Cardiac muscle cell (in vitro differentiated cells and primary cell): ENCODE measurements at regions not wholly inside any gene's neighbourhood (a gene's known extent, or its start where the extent isn't known, plus 50 kb on each side); places are given as distances from the start of the nearest gene placed in this dataset.

Source experiments
- DNase-seq, 2 donors: peaks; one replicate each; pipeline versions ENCODE4 v3.0.0 to v3.0.0-alpha.2; 2010 to 2017; ENCODE audit warnings: low read depth in 1 of 2, low spot score in 1 of 2
- H3K27ac ChIP-seq: fragments of 200-600 bp; sonication (generic); 2 replicates; pipeline ENCODE4 v1.5.1; 2016
- H3K27me3 ChIP-seq: fragments of 200-600 bp; sonication (generic); 2 replicates; pipeline ENCODE4 v1.6.0; 2016; ENCODE audit warnings: control low read depth
- H3K36me3 ChIP-seq: fragments of 200-600 bp; sonication (generic); 2 replicates; pipeline ENCODE4 v1.5.1; 2016; ENCODE audit warnings: control low read depth
- H3K4me1 ChIP-seq: fragments of 200-600 bp; sonication (generic); 2 replicates; pipeline ENCODE4 v1.8.1; 2017; ENCODE audit warnings: low read depth, mild to moderate bottlenecking, mixed run types
- H3K4me3 ChIP-seq: fragments of 200-600 bp; sonication (generic); 2 replicates; pipeline ENCODE4 v1.5.1; 2016; ENCODE audit warnings: mild to moderate bottlenecking
- H3K9me3 ChIP-seq: fragments of 200-600 bp; sonication (generic); 2 replicates; pipeline ENCODE4 v1.5.1; 2017; ENCODE audit warnings: low read depth, mild to moderate bottlenecking, control low read depth
- TF ChIP-seq, protein P1 (sequence below): IDR thresholded peaks from 2 replicates; pipeline ENCODE4 v1.5.1; 2012; ENCODE audit warnings: low read depth, mild to moderate bottlenecking, low read length

DNA sequence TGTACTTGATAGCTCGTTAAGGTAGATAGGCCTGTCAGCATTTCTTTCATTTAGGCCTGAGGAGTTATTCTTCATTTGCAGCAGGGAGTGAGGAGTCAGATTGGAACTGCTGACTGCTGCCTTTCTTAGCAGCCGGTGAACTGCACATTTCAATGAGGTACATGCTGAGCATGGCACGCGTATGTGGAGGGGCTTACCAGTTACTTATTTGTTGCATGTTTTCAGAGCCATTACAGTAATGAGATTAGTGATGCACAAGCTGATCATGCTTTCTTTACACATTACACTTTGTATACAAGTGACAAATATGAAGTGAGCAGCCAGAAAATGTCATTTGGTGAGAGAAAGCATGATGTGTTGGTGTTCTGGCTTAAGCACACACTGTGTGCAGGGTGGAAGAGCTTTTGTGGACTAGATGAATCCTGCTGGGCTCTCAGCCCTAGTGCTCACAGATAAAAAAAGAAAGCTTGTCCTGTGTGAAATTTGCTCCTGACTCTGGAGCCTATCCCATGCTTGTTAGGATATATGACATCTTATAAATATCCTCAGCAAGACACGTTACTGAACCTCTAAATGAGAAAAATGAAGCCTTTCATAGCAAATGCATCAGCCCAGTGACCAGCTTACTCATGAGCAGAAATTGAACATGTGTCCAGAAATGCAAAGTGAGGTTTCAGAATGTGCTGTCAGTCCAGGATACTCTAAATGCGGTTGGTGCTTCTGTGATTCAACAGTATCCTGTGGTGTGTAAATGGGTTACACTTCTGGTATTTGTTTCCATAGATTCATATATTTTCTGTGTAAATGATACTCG lies 574.7 kb upstream of the ADGRL2 start:
- no peak for DNase-seq
- Histone ChIP-seq H3K9me3 (no peaks in the 10 kb centered on the region), H3K36me3 (no peaks in the 10 kb centered on the region), H3K27me3 (no peaks in the 10 kb centered on the region), H3K4me3 (no peak overlapping the region), H3K27ac (no peak overlapping the region), H3K4me1 (peaks cover 17% of the 10 kb centered on the region)
- TF ChIP-seq, protein P1, sequence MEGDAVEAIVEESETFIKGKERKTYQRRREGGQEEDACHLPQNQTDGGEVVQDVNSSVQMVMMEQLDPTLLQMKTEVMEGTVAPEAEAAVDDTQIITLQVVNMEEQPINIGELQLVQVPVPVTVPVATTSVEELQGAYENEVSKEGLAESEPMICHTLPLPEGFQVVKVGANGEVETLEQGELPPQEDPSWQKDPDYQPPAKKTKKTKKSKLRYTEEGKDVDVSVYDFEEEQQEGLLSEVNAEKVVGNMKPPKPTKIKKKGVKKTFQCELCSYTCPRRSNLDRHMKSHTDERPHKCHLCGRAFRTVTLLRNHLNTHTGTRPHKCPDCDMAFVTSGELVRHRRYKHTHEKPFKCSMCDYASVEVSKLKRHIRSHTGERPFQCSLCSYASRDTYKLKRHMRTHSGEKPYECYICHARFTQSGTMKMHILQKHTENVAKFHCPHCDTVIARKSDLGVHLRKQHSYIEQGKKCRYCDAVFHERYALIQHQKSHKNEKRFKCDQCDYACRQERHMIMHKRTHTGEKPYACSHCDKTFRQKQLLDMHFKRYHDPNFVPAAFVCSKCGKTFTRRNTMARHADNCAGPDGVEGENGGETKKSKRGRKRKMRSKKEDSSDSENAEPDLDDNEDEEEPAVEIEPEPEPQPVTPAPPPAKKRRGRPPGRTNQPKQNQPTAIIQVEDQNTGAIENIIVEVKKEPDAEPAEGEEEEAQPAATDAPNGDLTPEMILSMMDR: no peak

DNA sequence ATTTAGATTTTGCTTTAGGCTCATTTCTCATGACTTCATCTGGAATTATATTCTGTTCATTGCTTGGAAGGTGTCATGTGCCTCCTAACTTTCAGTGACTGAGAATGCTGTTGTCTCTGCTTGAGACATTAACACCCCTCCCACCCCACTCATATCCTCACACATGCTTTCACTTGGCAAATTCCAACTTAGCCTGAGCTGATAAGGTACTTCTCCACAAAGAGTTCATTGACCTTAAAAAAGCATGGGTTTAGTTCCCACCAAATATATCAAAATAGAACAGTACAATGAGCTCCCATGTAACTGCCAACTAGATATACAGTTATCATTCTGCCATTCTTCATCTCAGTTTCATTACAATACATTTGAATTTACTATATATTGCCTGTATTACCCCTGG lies 576.5 kb upstream of the ADGRL2 start:
- TF ChIP-seq, protein P1: no peak
- Histone ChIP-seq H3K36me3 (no peaks in the 10 kb centered on the region), H3K27ac (peak overlapping the region; percentile 25), H3K4me1 (peaks cover 17% of the 10 kb centered on the region), H3K9me3 (no peaks in the 10 kb centered on the region), H3K27me3 (no peaks in the 10 kb centered on the region), H3K4me3 (no peak overlapping the region)
- peak; percentile 35 to 63 for DNase-seq

DNA sequence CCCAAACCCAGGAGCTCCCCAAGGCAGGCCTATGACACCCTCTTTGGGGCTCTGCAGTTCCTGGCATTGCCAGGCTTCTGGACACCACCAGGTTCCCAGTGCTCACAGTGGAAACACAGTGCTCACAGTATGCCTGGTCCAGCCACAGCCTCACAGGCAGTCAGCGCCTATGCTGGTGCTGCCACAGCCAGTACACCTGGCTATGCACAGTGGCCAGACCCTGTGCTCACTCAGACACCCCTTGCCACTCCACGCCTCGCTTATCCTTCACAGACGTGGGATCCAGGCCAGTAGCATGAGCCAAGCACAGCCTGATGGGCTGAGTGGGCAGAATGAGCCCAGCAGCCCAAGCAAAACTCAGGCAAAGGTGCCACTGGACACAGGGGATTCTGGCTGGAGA lies 579.2 kb upstream of the ADGRL2 start:
- no peak for DNase-seq
- H3K9me3 ChIP-seq: no peaks in the 10 kb centered on the region
- TF ChIP-seq, protein P1: no peak
- H3K36me3 ChIP-seq: no peaks in the 10 kb centered on the region
- peaks cover 17% of the 10 kb centered on the region for H3K4me1 ChIP-seq
- no peak overlapping the region for H3K4me3 ChIP-seq
- H3K27ac ChIP-seq: no peak overlapping the region
- no peaks in the 10 kb centered on the region for H3K27me3 ChIP-seq

DNA sequence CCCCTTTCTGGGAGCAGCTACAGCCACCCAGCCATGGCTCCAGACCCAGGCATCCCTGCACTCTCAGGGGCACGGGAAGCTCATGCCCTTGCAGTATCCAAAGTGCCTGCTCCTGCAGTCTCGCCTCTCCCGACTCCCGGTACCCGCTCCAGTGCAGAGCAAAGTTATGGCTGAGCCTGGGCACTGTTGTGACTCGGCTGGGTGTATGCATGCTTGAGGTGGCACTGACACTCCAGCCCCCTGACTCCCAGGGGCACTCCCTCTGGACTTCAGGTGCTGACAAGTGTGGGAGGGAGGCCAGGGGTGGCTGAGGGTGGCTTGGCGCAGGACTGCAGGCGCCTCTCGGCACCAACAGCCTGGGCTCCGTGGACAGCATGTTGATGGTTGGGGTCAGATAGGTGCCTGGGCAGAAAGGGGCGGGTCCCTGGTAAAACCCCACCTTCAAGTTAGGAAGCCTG lies 580.1 kb upstream of the ADGRL2 start:
- Histone ChIP-seq H3K4me1 (peaks cover 13% of the 10 kb centered on the region), H3K27me3 (no peaks in the 10 kb centered on the region), H3K4me3 (no peak overlapping the region), H3K27ac (no peak overlapping the region), H3K36me3 (no peaks in the 10 kb centered on the region), H3K9me3 (no peaks in the 10 kb centered on the region)
- TF ChIP-seq, protein P1: no peak
- DNase-seq: no peak

DNA sequence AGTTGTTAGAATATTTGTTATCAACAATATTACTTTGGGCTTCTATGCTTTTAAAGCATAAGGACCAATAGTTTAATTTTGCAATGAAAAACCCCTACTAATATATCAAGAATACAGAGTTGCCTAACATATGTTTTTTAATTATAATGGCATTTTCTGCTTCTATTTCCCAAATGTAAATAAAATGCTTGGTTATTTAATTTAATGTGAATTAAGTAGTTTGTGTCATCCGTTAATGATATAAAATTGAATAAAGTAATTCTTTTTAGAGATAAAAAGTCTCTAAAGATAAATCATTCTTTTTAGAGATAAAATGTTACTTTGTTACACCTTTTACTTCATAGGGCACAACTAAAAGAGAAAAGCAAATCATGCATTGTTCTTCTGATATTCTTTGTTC lies 583.7 kb upstream of the ADGRL2 start:
- no peak for DNase-seq
- Histone ChIP-seq H3K4me3 (no peak overlapping the region), H3K36me3 (no peaks in the 10 kb centered on the region), H3K27me3 (no peaks in the 10 kb centered on the region), H3K4me1 (no peaks in the 10 kb centered on the region), H3K9me3 (no peaks in the 10 kb centered on the region), H3K27ac (no peak overlapping the region)
- TF ChIP-seq, protein P1: no peak
